ENCODE measurements at regions not wholly inside any gene's neighbourhood (a gene's known extent, or its start where the extent isn't known, plus 50 kb on each side); places are given as distances from the start of the nearest gene placed in this dataset.

- Histone ChIP-seq H3K27me3 (ENCODE audit: insufficient read depth, poor library complexity, severe bottlenecking) (peaks cover 5% of the 10 kb centered on the region), H3K27ac (ENCODE audit: poor library complexity, severe bottlenecking) (no peak overlapping the region), H3K9me3 (ENCODE audit: severe bottlenecking) (no peaks in the 10 kb centered on the region), H3K4me1 (ENCODE audit: insufficient read depth, poor library complexity, severe bottlenecking) (no peaks in the 10 kb centered on the region), H3K36me3 (ENCODE audit: low read depth) (no peaks in the 10 kb centered on the region), H3K4me3 (ENCODE audit: severe bottlenecking) (no peak overlapping the region)
- TF ChIP-seq CTCF (IDR thresholded peaks at IDR 0.05; ENCODE audit: poor library complexity, severe bottlenecking) = no peak
- no peak for DNase-seq (ENCODE audit: low spot score)
- ATAC-seq (ENCODE audit: low read depth) = no peak
Observed at GRCh38 chr10:23999445-23999844, 209.5 kb upstream of the KIAA1217 start.

GRCh38 chr10:24000271-24000813 is 208.6 kb upstream of the KIAA1217 start:
- ATAC-seq (ENCODE audit: low read depth) (peak; percentile 40; the same call in 1 of the 3 replicates), DNase-seq (ENCODE audit: low spot score) (no peak)
- Histone ChIP-seq H3K4me1 (ENCODE audit: insufficient read depth, poor library complexity, severe bottlenecking) (no peaks in the 10 kb centered on the region), H3K27me3 (ENCODE audit: insufficient read depth, poor library complexity, severe bottlenecking) (peaks cover 6% of the 10 kb centered on the region), H3K36me3 (ENCODE audit: low read depth) (no peaks in the 10 kb centered on the region), H3K27ac (ENCODE audit: poor library complexity, severe bottlenecking) (no peak overlapping the region), H3K4me3 (ENCODE audit: severe bottlenecking) (no peak overlapping the region), H3K9me3 (ENCODE audit: severe bottlenecking) (no peaks in the 10 kb centered on the region)
- no peak for TF ChIP-seq CTCF (IDR thresholded peaks at IDR 0.05; ENCODE audit: poor library complexity, severe bottlenecking)

DNA sequence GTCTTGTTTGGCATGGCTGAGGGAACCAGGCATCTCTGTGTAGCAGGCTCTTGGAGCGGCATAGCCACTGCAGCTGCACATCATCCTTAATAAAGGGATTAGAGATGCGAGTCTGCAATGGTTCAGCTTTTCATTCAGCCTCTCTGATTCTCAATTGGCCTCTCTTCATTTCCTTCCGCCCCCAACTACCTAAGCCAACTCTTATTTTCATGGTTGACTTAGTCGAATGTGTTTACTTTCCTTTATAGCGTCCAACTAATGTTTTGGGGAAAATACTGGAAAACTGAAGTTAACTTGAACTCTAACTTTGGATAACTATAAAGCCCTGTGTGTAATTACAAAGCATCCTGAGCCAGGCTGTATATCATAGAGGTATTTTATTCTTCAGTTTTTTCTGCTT is 202.2 kb upstream of the KIAA1217 start:
- no peaks in the 10 kb centered on the region for H3K9me3 ChIP-seq (ENCODE audit: severe bottlenecking)
- peaks cover 3% of the 10 kb centered on the region for H3K4me1 ChIP-seq (ENCODE audit: insufficient read depth, poor library complexity, severe bottlenecking)
- no peak for ATAC-seq (ENCODE audit: low read depth)

GRCh38 chr10:24007359-24007758 is 201.6 kb upstream of the KIAA1217 start:
- no peaks in the 10 kb centered on the region for H3K36me3 ChIP-seq (ENCODE audit: low read depth)
- TF ChIP-seq CTCF (IDR thresholded peaks at IDR 0.05; ENCODE audit: poor library complexity, severe bottlenecking) = no peak
- no peak overlapping the region for H3K27ac ChIP-seq (ENCODE audit: poor library complexity, severe bottlenecking)
- ATAC-seq (ENCODE audit: low read depth) (no peak), DNase-seq (ENCODE audit: low spot score) (no peak)
- H3K9me3 ChIP-seq (ENCODE audit: severe bottlenecking) = no peaks in the 10 kb centered on the region
- H3K4me1 ChIP-seq (ENCODE audit: insufficient read depth, poor library complexity, severe bottlenecking) = peaks cover 3% of the 10 kb centered on the region
- H3K27me3 ChIP-seq (ENCODE audit: insufficient read depth, poor library complexity, severe bottlenecking) = peaks cover 17% of the 10 kb centered on the region
- no peak overlapping the region for H3K4me3 ChIP-seq (ENCODE audit: severe bottlenecking)

More for the DNA sequence above, 202.2 kb upstream of the KIAA1217 start:
- no peaks in the 10 kb centered on the region for H3K36me3 ChIP-seq (ENCODE audit: low read depth)
- H3K27me3 ChIP-seq (ENCODE audit: insufficient read depth, poor library complexity, severe bottlenecking) = peaks cover 17% of the 10 kb centered on the region
- no peak overlapping the region for H3K4me3 ChIP-seq (ENCODE audit: severe bottlenecking)
- TF ChIP-seq CTCF (IDR thresholded peaks at IDR 0.05; ENCODE audit: poor library complexity, severe bottlenecking) = no peak
- no peak overlapping the region for H3K27ac ChIP-seq (ENCODE audit: poor library complexity, severe bottlenecking)
- no peak for DNase-seq (ENCODE audit: low spot score)

All from RWPE2 (cell line).